OCI-LY7 (cell line): ENCODE measurements at regions not wholly inside any gene's neighbourhood (a gene's known extent, or its start where the extent isn't known, plus 50 kb on each side); places are given as distances from the start of the nearest gene placed in this dataset.

Experiments
- BruUV-seq: library from RNA; stranded (reverse); fragments of 400-500 nt; replicated peaks from 2 replicates; lab custom pipeline; 2021; lab: Mats Ljungman, UMichigan
- CTCF ChIA-PET: fragments of 300-600 bp; sonication (Branson Sonifier 250); formaldehyde crosslinking; loops from one replicate; lab custom pipeline; 2022; ENCODE audit warnings: antibody characterized with exemption; ENCODE audit not compliant: unreplicated experiment; lab: Charles Lee
- POLR2A ChIA-PET: fragments of 300-600 bp; sonication (Branson Sonifier 250); formaldehyde crosslinking; loops from one replicate; lab custom pipeline; 2022; ENCODE audit warnings: antibody characterized with exemption; lab: Charles Lee
- DNase-seq: peaks from one replicate; pipeline ENCODE4 v3.0.0-alpha.2; 2015; ENCODE audit warnings: low spot score
- H2AFZ ChIP-seq: fragments of 200-600 bp; sonication (generic), shearing (Covaris generic); 2 replicates; pipeline ENCODE4 v1.6.1; 2014; ENCODE audit warnings: mild to moderate bottlenecking, antibody characterized with exemption, low read length, moderate library complexity
- H3K27ac ChIP-seq: fragments of 200-600 bp; sonication (generic); 2 replicates; pipeline ENCODE4 v1.5.1; 2014; ENCODE audit warnings: mixed run types, low read depth, mild to moderate bottlenecking, moderate library complexity, low read length, inconsistent platforms; ENCODE audit not compliant: poor library complexity, severe bottlenecking
- H3K36me3 ChIP-seq: fragments of 200-600 bp; sonication (generic); 2 replicates; pipeline ENCODE4 v1.6.1; 2014; ENCODE audit warnings: mild to moderate bottlenecking, antibody characterized with exemption, low read length, moderate library complexity, mixed read lengths; ENCODE audit not compliant: insufficient read depth
- H3K4me1 ChIP-seq: fragments of 200-600 bp; sonication (generic); 2 replicates; pipeline ENCODE4 v1.5.1; 2014; ENCODE audit warnings: mild to moderate bottlenecking, low read length; ENCODE audit not compliant: insufficient read depth, poor library complexity, severe bottlenecking
- H3K4me2 ChIP-seq: fragments of 200-600 bp; sonication (generic); 2 replicates; pipeline ENCODE4 v1.6.1; 2014; ENCODE audit warnings: mild to moderate bottlenecking, low read length
- H3K4me3 ChIP-seq: fragments of 200-600 bp; sonication (generic); 2 replicates; pipeline ENCODE4 v1.5.1; 2014; ENCODE audit warnings: mild to moderate bottlenecking, low read depth, low read length; ENCODE audit not compliant: poor library complexity, severe bottlenecking
- H3K79me2 ChIP-seq: fragments of 200-600 bp; sonication (generic); 2 replicates; pipeline ENCODE4 v1.6.1; 2016; ENCODE audit warnings: low read depth, mild to moderate bottlenecking, low read length, moderate library complexity, mixed read lengths; ENCODE audit not compliant: insufficient read depth
- H3K9me2 ChIP-seq: fragments of 200-600 bp; sonication (generic); 2 replicates; pipeline ENCODE4 v1.6.1; 2016; ENCODE audit warnings: mild to moderate bottlenecking, low read length, mixed read lengths; ENCODE audit not compliant: insufficient read depth
- H3K9me3 ChIP-seq: fragments of 200-600 bp; sonication (generic); 2 replicates; pipeline ENCODE4 v1.6.1; 2014; ENCODE audit warnings: mild to moderate bottlenecking, mixed run types, low read length, mixed read lengths
- H4K20me1 ChIP-seq: fragments of 200-600 bp; sonication (generic); 2 replicates; pipeline ENCODE4 v1.6.1; 2014; ENCODE audit warnings: mild to moderate bottlenecking, antibody characterized with exemption, low read length, moderate library complexity, mixed read lengths; ENCODE audit not compliant: insufficient read depth
- CTCF ChIP-seq: fragments of 200-600 bp; sonication (generic); conservative IDR thresholded peaks from 2 replicates; pipeline ENCODE4 v1.5.1; 2014; ENCODE audit warnings: mild to moderate bottlenecking, antibody characterized with exemption, low read length, moderate library complexity, mixed read lengths
- EZH2phosphoT487 ChIP-seq: fragments of 200-600 bp; sonication (generic); IDR thresholded peaks from 2 replicates; pipeline ENCODE4 v1.6.1; 2018; ENCODE audit warnings: low read depth, borderline replicate concordance, mild to moderate bottlenecking, mixed run types, antibody characterized with exemption, low read length, moderate library complexity, mixed read lengths
- intact Hi-C: fragments of 100-400 bp; cut with micrococcal nuclease; formaldehyde crosslinking; loops from one replicate; pipeline ENCODE4 v1.10.0; 2022; ENCODE audit not compliant: unreplicated experiment

- Histone ChIP-seq H3K4me3 (no peak overlapping the region), H2AFZ (no peak overlapping the region), H3K27ac (no peak overlapping the region), H3K4me1 (no peaks in the 10 kb centered on the region), H3K9me3 (no peaks in the 10 kb centered on the region), H3K36me3 (no peaks in the 10 kb centered on the region), H3K79me2 (no peaks in the 10 kb centered on the region), H3K9me2 (no peaks in the 10 kb centered on the region), H3K4me2 (no peak overlapping the region), H4K20me1 (no peaks in the 10 kb centered on the region)
- POLR2A ChIA-PET = interaction anchor here (1.0 kb wide), 1 partner anchor 9 kb away, joined by 3 read pairs; no protein-coding TSS in a partner anchor
- intact Hi-C loops = no loop called here
- CTCF ChIA-PET = no interaction called here
- TF ChIP-seq EZH2phosphoT487 (no peak), CTCF (no peak)
- BruUV-seq = no TSS peak
- DNase-seq = no peak
Measured at GRCh38 chr6:137334884-137335283, 115.7 kb upstream of the IFNGR1 start.

- TF ChIP-seq EZH2phosphoT487 (no peak), CTCF (no peak)
- no peaks in the 10 kb centered on the region for H4K20me1 ChIP-seq
- no peaks in the 10 kb centered on the region for H3K9me2 ChIP-seq
- no peaks in the 10 kb centered on the region for H3K36me3 ChIP-seq
- no peak overlapping the region for H3K27ac ChIP-seq
- BruUV-seq = no TSS peak
- ChIA-PET CTCF (no interaction called here), POLR2A (no interaction called here)
- no peaks in the 10 kb centered on the region for H3K4me1 ChIP-seq
- intact Hi-C loops = no loop called here
- no peak overlapping the region for H3K4me2 ChIP-seq
- H2AFZ ChIP-seq = no peak overlapping the region
- no peak overlapping the region for H3K4me3 ChIP-seq
- no peaks in the 10 kb centered on the region for H3K9me3 ChIP-seq
- DNase-seq = no peak
- H3K79me2 ChIP-seq = no peaks in the 10 kb centered on the region
Measured at GRCh38 chr6:137334094-137334493, 114.9 kb upstream of the IFNGR1 start.

- intact Hi-C loops = no loop called here
- POLR2A ChIA-PET = no interaction called here
- DNase-seq = no peak
- Histone ChIP-seq H3K4me2 (no peak overlapping the region), H3K4me1 (no peaks in the 10 kb centered on the region), H3K36me3 (no peaks in the 10 kb centered on the region), H3K79me2 (no peaks in the 10 kb centered on the region), H2AFZ (no peak overlapping the region), H4K20me1 (no peaks in the 10 kb centered on the region), H3K27ac (no peak overlapping the region), H3K4me3 (no peak overlapping the region), H3K9me2 (no peaks in the 10 kb centered on the region), H3K9me3 (no peaks in the 10 kb centered on the region)
- CTCF ChIA-PET = no interaction called here
- TF ChIP-seq CTCF = no peak
- no peak for TF ChIP-seq EZH2phosphoT487
- no TSS peak for BruUV-seq
Measured at GRCh38 chr6:137332637-137333280, 113.6 kb upstream of the IFNGR1 start.
